ENCODE measurements at regions not wholly inside any gene's neighbourhood (a gene's known extent, or its start where the extent isn't known, plus 50 kb on each side); places are given as distances from the start of the nearest gene placed in this dataset.
"Not testable (repeated sequence)": the region's sequence is repeated elsewhere in the genome, so short reads cannot be mapped to it uniquely, and the experiment has no call there.

GRCh38 chr15:79562403-79562815 is 130.3 kb downstream of the MINAR1 start:
- H3K4me3 ChIP-seq, result no peak overlapping the region
- no peaks in the 10 kb centered on the region for H3K36me3 ChIP-seq (ENCODE audit: low read depth, missing control alignments)
- TF ChIP-seq POLR2A (IDR thresholded peaks at IDR 0.05) (no peak), CTCF (IDR thresholded peaks at IDR 0.05) (no peak)
- intact Hi-C loops (cut with DNase I; ENCODE audit: low total_unique reads), result no loop called here
- DNase-seq, result no peak
- no peaks in the 10 kb centered on the region for H3K9me3 ChIP-seq
- H3K27me3 ChIP-seq, result no peaks in the 10 kb centered on the region
- H3K27ac ChIP-seq, result no peak overlapping the region
- H3K4me1 ChIP-seq, result no peaks in the 10 kb centered on the region
- WGBS, 2 donors, result 28 to 58% methylated on average over 14 of the region's 14 CpGs

GRCh38 chr15:79562899-79563298 is 130.8 kb downstream of the MINAR1 start:
- TF ChIP-seq POLR2A (IDR thresholded peaks at IDR 0.05) (no peak), CTCF (IDR thresholded peaks at IDR 0.05) (no peak)
- intact Hi-C loops (cut with DNase I; ENCODE audit: low total_unique reads), result no loop called here
- 48 to 80% methylated on average over 10 of the region's 10 CpGs for WGBS, 2 donors
- Histone ChIP-seq H3K4me1 (no peaks in the 10 kb centered on the region), H3K4me3 (no peak overlapping the region), H3K27me3 (no peaks in the 10 kb centered on the region), H3K27ac (no peak overlapping the region), H3K9me3 (no peaks in the 10 kb centered on the region), H3K36me3 (ENCODE audit: low read depth, missing control alignments) (no peaks in the 10 kb centered on the region)
- DNase-seq, result no peak

- H3K4me3 ChIP-seq, result no peak overlapping the region
- no peaks in the 10 kb centered on the region for H3K4me1 ChIP-seq
- TF ChIP-seq CTCF (IDR thresholded peaks at IDR 0.05) (no peak), POLR2A (IDR thresholded peaks at IDR 0.05) (no peak)
- H3K36me3 ChIP-seq (ENCODE audit: low read depth, missing control alignments), result no peaks in the 10 kb centered on the region
- intact Hi-C loops (cut with DNase I; ENCODE audit: low total_unique reads), result no loop called here
- H3K27me3 ChIP-seq, result no peaks in the 10 kb centered on the region
- DNase-seq, result no peak
- H3K27ac ChIP-seq, result no peak overlapping the region
- 55 to 75% methylated on average over 2 of the region's 2 CpGs for WGBS, 2 donors
- H3K9me3 ChIP-seq, result no peaks in the 10 kb centered on the region
Measured at GRCh38 chr15:79570004-79570403, 137.9 kb downstream of the MINAR1 start.

- DNase-seq, result no peak
Measured at GRCh38 chr15:79572691-79573404, 140.7 kb downstream of the MINAR1 start.

GRCh38 chr15:79574431-79575273 is 142.5 kb downstream of the MINAR1 start:
- H3K27me3 ChIP-seq; H3K4me1 ChIP-seq; DNase-seq; H3K4me3 ChIP-seq; H3K9me3 ChIP-seq; H3K36me3 ChIP-seq (ENCODE audit: low read depth, missing control alignments); H3K27ac ChIP-seq; intact Hi-C loops (cut with DNase I; ENCODE audit: low total_unique reads): not testable (repeated sequence)
- WGBS, 2 donors, result 76 to 92% methylated on average over 2 of the region's 2 CpGs

More at GRCh38 chr15:79572691-79573404, 140.7 kb downstream of the MINAR1 start:
- Histone ChIP-seq H3K36me3 (ENCODE audit: low read depth, missing control alignments) (no peaks in the 10 kb centered on the region), H3K27ac (no peak overlapping the region), H3K9me3 (no peaks in the 10 kb centered on the region), H3K4me3 (no peak overlapping the region), H3K4me1 (no peaks in the 10 kb centered on the region), H3K27me3 (no peaks in the 10 kb centered on the region)
- intact Hi-C loops (cut with DNase I; ENCODE audit: low total_unique reads), result no loop called here
- TF ChIP-seq POLR2A (IDR thresholded peaks at IDR 0.05) (no peak), CTCF (IDR thresholded peaks at IDR 0.05) (no peak)
- 87 to 89% methylated on average over 6 of the region's 6 CpGs for WGBS, 2 donors
